ENCODE measurements at regions not wholly inside any gene's neighbourhood (a gene's known extent, or its start where the extent isn't known, plus 50 kb on each side); places are given as distances from the start of the nearest gene placed in this dataset.

- FAIRE-seq (no peak), ATAC-seq (no peak), DNase-seq (ENCODE audit: low read depth in 1 of 2, low spot score in 1 of 2) (no peak)
- Histone ChIP-seq H3K9me3 (no peaks in the 10 kb centered on the region; the same call in 1 of the 3 replicates), H3K4me2 (no peak overlapping the region), H3K27ac (no peak overlapping the region), H3K4me1 (no peaks in the 10 kb centered on the region), H3K4me3 (no peak overlapping the region)
- no peak for TF ChIP-seq TP53 (CRISPR knock-in tag; IDR thresholded peaks at IDR 0.05)
- no peak for TF ChIP-seq CEBPB (IDR thresholded peaks at IDR 0.05)
- no peak for TF ChIP-seq CHD4 (IDR thresholded peaks at IDR 0.05; ENCODE audit: borderline replicate concordance)
- TF ChIP-seq HEYL (CRISPR knock-in tag; IDR thresholded peaks at IDR 0.05), result no peak
- WGBS (ENCODE audit: missing lambda C conversion rate), result 16% methylated on average over 1 of the region's 1 CpG
- ChIA-PET CTCF (no interaction called here), POLR2A (no interaction called here)
These were observed 702.9 kb downstream of the SUCLG1 start for GRCh38 chr2:83756219-83756618.

GRCh38 chr2:83747141-83747540 is 711.9 kb downstream of the SUCLG1 start:
- Histone ChIP-seq H3K27ac (no peak overlapping the region), H3K9me3 (0 out of 3 replicates have a peak, but pooled peaks cover 3% of the 10 kb centered on the region), H3K4me2 (no peak overlapping the region), H3K4me3 (no peak overlapping the region), H3K4me1 (no peaks in the 10 kb centered on the region)
- TF ChIP-seq RARB (CRISPR knock-in tag; IDR thresholded peaks at IDR 0.05) (no peak), JUN (IDR thresholded peaks at IDR 0.05) (no peak), MYC (IDR thresholded peaks at IDR 0.05; ENCODE audit: borderline replicate concordance, low read length) (no peak), E2F6 (IDR thresholded peaks at IDR 0.05; ENCODE audit: borderline replicate concordance, low read depth) (no peak), KDM1A (IDR thresholded peaks at IDR 0.05; ENCODE audit: low read depth) (no peak)
- TF ChIP-seq, protein P1, sequence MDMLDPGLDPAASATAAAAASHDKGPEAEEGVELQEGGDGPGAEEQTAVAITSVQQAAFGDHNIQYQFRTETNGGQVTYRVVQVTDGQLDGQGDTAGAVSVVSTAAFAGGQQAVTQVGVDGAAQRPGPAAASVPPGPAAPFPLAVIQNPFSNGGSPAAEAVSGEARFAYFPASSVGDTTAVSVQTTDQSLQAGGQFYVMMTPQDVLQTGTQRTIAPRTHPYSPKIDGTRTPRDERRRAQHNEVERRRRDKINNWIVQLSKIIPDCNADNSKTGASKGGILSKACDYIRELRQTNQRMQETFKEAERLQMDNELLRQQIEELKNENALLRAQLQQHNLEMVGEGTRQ (IDR thresholded peaks at IDR 0.05), result no peak
- WGBS (ENCODE audit: missing lambda C conversion rate), result 45% methylated on average over 6 of the region's 6 CpGs
- FAIRE-seq (no peak), ATAC-seq (no peak), DNase-seq (ENCODE audit: low read depth in 1 of 2, low spot score in 1 of 2) (no peak)
- ChIA-PET POLR2A (no interaction called here), CTCF (no interaction called here)

GRCh38 chr2:83744855-83745254 is 714.2 kb downstream of the SUCLG1 start:
- Histone ChIP-seq H3K4me3 (no peak overlapping the region), H3K4me1 (no peaks in the 10 kb centered on the region), H3K9me3 (peaks cover 12% of the 10 kb centered on the region; the same call in 1 of the 3 replicates), H3K4me2 (no peak overlapping the region), H3K27ac (no peak overlapping the region)
- WGBS (ENCODE audit: missing lambda C conversion rate), result 67% methylated on average over 4 of the region's 4 CpGs
- ChIA-PET POLR2A (no interaction called here), CTCF (no interaction called here)
- no peak for ATAC-seq
- DNase-seq (ENCODE audit: low read depth in 1 of 2, low spot score in 1 of 2), result no peak
- no peak for FAIRE-seq
- no peak for TF ChIP-seq GATA3 (IDR thresholded peaks at IDR 0.05; ENCODE audit: borderline replicate concordance)
- TF ChIP-seq, protein P2, sequence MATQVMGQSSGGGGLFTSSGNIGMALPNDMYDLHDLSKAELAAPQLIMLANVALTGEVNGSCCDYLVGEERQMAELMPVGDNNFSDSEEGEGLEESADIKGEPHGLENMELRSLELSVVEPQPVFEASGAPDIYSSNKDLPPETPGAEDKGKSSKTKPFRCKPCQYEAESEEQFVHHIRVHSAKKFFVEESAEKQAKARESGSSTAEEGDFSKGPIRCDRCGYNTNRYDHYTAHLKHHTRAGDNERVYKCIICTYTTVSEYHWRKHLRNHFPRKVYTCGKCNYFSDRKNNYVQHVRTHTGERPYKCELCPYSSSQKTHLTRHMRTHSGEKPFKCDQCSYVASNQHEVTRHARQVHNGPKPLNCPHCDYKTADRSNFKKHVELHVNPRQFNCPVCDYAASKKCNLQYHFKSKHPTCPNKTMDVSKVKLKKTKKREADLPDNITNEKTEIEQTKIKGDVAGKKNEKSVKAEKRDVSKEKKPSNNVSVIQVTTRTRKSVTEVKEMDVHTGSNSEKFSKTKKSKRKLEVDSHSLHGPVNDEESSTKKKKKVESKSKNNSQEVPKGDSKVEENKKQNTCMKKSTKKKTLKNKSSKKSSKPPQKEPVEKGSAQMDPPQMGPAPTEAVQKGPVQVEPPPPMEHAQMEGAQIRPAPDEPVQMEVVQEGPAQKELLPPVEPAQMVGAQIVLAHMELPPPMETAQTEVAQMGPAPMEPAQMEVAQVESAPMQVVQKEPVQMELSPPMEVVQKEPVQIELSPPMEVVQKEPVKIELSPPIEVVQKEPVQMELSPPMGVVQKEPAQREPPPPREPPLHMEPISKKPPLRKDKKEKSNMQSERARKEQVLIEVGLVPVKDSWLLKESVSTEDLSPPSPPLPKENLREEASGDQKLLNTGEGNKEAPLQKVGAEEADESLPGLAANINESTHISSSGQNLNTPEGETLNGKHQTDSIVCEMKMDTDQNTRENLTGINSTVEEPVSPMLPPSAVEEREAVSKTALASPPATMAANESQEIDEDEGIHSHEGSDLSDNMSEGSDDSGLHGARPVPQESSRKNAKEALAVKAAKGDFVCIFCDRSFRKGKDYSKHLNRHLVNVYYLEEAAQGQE (IDR thresholded peaks at IDR 0.05), result no peak
- TF ChIP-seq, protein P3, sequence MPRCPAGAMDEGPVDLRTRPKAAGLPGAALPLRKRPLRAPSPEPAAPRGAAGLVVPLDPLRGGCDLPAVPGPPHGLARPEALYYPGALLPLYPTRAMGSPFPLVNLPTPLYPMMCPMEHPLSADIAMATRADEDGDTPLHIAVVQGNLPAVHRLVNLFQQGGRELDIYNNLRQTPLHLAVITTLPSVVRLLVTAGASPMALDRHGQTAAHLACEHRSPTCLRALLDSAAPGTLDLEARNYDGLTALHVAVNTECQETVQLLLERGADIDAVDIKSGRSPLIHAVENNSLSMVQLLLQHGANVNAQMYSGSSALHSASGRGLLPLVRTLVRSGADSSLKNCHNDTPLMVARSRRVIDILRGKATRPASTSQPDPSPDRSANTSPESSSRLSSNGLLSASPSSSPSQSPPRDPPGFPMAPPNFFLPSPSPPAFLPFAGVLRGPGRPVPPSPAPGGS (IDR thresholded peaks at IDR 0.05), result no peak
- no peak for TF ChIP-seq NR3C1 (IDR thresholded peaks at IDR 0.05)
- no peak for TF ChIP-seq E2F6 (IDR thresholded peaks at IDR 0.05; ENCODE audit: borderline replicate concordance, low read depth)
- TF ChIP-seq POLR2A (IDR thresholded peaks at IDR 0.05; ENCODE audit: low read length), result no peak
- TF ChIP-seq KDM5A (IDR thresholded peaks at IDR 0.05), result no peak
- no peak for TF ChIP-seq CBX8 (IDR thresholded peaks at IDR 0.05)
- no peak for TF ChIP-seq FOXS1 (CRISPR knock-in tag; IDR thresholded peaks at IDR 0.05)
- no peak for TF ChIP-seq EP300 (IDR thresholded peaks at IDR 0.05)
